OCI-LY1 (cell line): ENCODE measurements at regions not wholly inside any gene's neighbourhood (a gene's known extent, or its start where the extent isn't known, plus 50 kb on each side); places are given as distances from the start of the nearest gene placed in this dataset.

ENCODE experiments used
- H2AFZ ChIP-seq: fragments of 200-600 bp; sonication (generic), shearing (Covaris generic); 2 replicates; pipeline ENCODE4 v1.6.0; 2014; ENCODE audit warnings: antibody characterized with exemption, mild to moderate bottlenecking, low read length
- H3F3A ChIP-seq: fragments of 200-600 bp; sonication (generic), shearing (Covaris generic); 2 replicates; pipeline ENCODE4 v1.6.0; 2014; ENCODE audit warnings: mild to moderate bottlenecking, antibody characterized with exemption, low read length, moderate library complexity; ENCODE audit not compliant: insufficient read depth
- H3K27ac ChIP-seq: fragments of 200-600 bp; sonication (generic); 2 replicates; pipeline ENCODE4 v1.5.1; 2014; ENCODE audit warnings: low read length, mixed run types, mild to moderate bottlenecking, low read depth; ENCODE audit not compliant: poor library complexity, severe bottlenecking
- H3K27me3 ChIP-seq: fragments of 200-600 bp; sonication (generic); 2 replicates; pipeline ENCODE4 v1.6.0; 2014; ENCODE audit warnings: antibody characterized with exemption, mild to moderate bottlenecking, low read length, moderate library complexity; ENCODE audit not compliant: insufficient read depth
- H3K36me3 ChIP-seq: fragments of 200-600 bp; sonication (generic); 2 replicates; pipeline ENCODE4 v1.6.1; 2014; ENCODE audit warnings: mild to moderate bottlenecking, antibody characterized with exemption, low read length, moderate library complexity, mixed read lengths; ENCODE audit not compliant: insufficient read depth
- H3K4me1 ChIP-seq: fragments of 200-600 bp; sonication (generic); 2 replicates; pipeline ENCODE4 v1.5.1; 2014; ENCODE audit warnings: mild to moderate bottlenecking, low read length, moderate library complexity; ENCODE audit not compliant: insufficient read depth, severe bottlenecking
- H3K4me2 ChIP-seq: fragments of 200-600 bp; sonication (generic), shearing (Covaris generic); 2 replicates; pipeline ENCODE4 v1.6.1; 2014; ENCODE audit warnings: low read length
- H3K4me3 ChIP-seq: fragments of 200-600 bp; sonication (generic); 2 replicates; pipeline ENCODE4 v1.5.1; 2014; ENCODE audit warnings: low read length, low read depth, mild to moderate bottlenecking, mixed read lengths; ENCODE audit not compliant: poor library complexity, severe bottlenecking
- H3K79me2 ChIP-seq: fragments of 200-600 bp; shearing (Covaris generic); 2 replicates; pipeline ENCODE4 v1.6.1; 2016; ENCODE audit warnings: mixed run types, low read length, mixed read lengths; ENCODE audit not compliant: insufficient read depth
- H3K9ac ChIP-seq: fragments of 200-600 bp; sonication (generic), shearing (Covaris generic); 2 replicates; pipeline ENCODE4 v1.6.1; 2014; ENCODE audit warnings: mild to moderate bottlenecking, low read length, mixed read lengths
- H3K9me2 ChIP-seq: fragments of 200-600 bp; sonication (generic), shearing (Covaris generic); 2 replicates; pipeline ENCODE4 v1.6.1; 2014; ENCODE audit warnings: low read depth, mild to moderate bottlenecking, low read length, mixed read lengths
- H3K9me3 ChIP-seq: fragments of 200-600 bp; shearing (Covaris generic); 2 replicates; pipeline ENCODE4 v1.6.1; 2014; ENCODE audit warnings: low read length, mixed read lengths
- H4K20me1 ChIP-seq: fragments of 200-600 bp; sonication (generic), shearing (Covaris generic); 2 replicates; pipeline ENCODE4 v1.6.0; 2016; ENCODE audit warnings: mild to moderate bottlenecking, low read length; ENCODE audit not compliant: insufficient read depth
- CTCF ChIP-seq: fragments of 200-600 bp; sonication (generic), shearing (Covaris generic); IDR thresholded peaks from 2 replicates; pipeline ENCODE4 v1.5.1; 2017; ENCODE audit warnings: mild to moderate bottlenecking, antibody characterized with exemption, low read length, moderate library complexity, mixed read lengths
- EZH2 ChIP-seq: fragments of 200-600 bp; sonication (generic), shearing (Covaris generic); IDR thresholded peaks from 2 replicates; pipeline ENCODE4 v1.8.0; 2017; ENCODE audit warnings: borderline replicate concordance, mixed run types, mild to moderate bottlenecking, antibody characterized with exemption, low read length, moderate library complexity, mixed read lengths

- H2AFZ ChIP-seq = no peak overlapping the region
- no peaks in the 10 kb centered on the region for H3K27me3 ChIP-seq
- TF ChIP-seq CTCF (no peak), EZH2 (no peak)
- H3K4me2 ChIP-seq = no peak overlapping the region
- no peaks in the 10 kb centered on the region for H4K20me1 ChIP-seq
- no peaks in the 10 kb centered on the region for H3K9me3 ChIP-seq
- no peaks in the 10 kb centered on the region for H3K36me3 ChIP-seq
- no peaks in the 10 kb centered on the region for H3K4me1 ChIP-seq
- no peaks in the 10 kb centered on the region for H3K79me2 ChIP-seq
- no peak overlapping the region for H3K9ac ChIP-seq
- no peak overlapping the region for H3K4me3 ChIP-seq
- no peak overlapping the region for H3K27ac ChIP-seq
- H3K9me2 ChIP-seq = no peaks in the 10 kb centered on the region
- no peaks in the 10 kb centered on the region for H3F3A ChIP-seq
These were observed 607.8 kb downstream of the PSAT1 start for GRCh38 chr9:78904686-78905085.

GRCh38 chr9:78905387-78905786, 608.5 kb downstream of the PSAT1 start:
- H3K4me1 ChIP-seq = no peaks in the 10 kb centered on the region
- TF ChIP-seq CTCF (no peak), EZH2 (no peak)

GRCh38 chr9:78905986-78906755, 609.2 kb downstream of the PSAT1 start:
- H3K9ac ChIP-seq = no peak overlapping the region

More at GRCh38 chr9:78905387-78905786, 608.5 kb downstream of the PSAT1 start:
- Histone ChIP-seq H3K4me2 (no peak overlapping the region), H3F3A (no peaks in the 10 kb centered on the region), H3K9me2 (no peaks in the 10 kb centered on the region), H2AFZ (no peak overlapping the region), H3K9me3 (no peaks in the 10 kb centered on the region), H3K4me3 (no peak overlapping the region), H3K9ac (no peak overlapping the region), H3K79me2 (no peaks in the 10 kb centered on the region), H4K20me1 (no peaks in the 10 kb centered on the region), H3K27ac (no peak overlapping the region), H3K36me3 (no peaks in the 10 kb centered on the region), H3K27me3 (no peaks in the 10 kb centered on the region)

More at GRCh38 chr9:78905986-78906755, 609.2 kb downstream of the PSAT1 start:
- Histone ChIP-seq H3K4me2 (no peak overlapping the region), H3K36me3 (no peaks in the 10 kb centered on the region), H3K27ac (no peak overlapping the region), H3K4me3 (no peak overlapping the region), H3F3A (no peaks in the 10 kb centered on the region), H2AFZ (no peak overlapping the region), H3K79me2 (no peaks in the 10 kb centered on the region), H3K4me1 (no peaks in the 10 kb centered on the region), H3K27me3 (no peaks in the 10 kb centered on the region), H3K9me2 (no peaks in the 10 kb centered on the region), H4K20me1 (no peaks in the 10 kb centered on the region), H3K9me3 (no peaks in the 10 kb centered on the region)
- TF ChIP-seq EZH2 = no peak
- TF ChIP-seq CTCF = no peak
